IMR-90 (cell line): ENCODE measurements at regions not wholly inside any gene's neighbourhood (a gene's known extent, or its start where the extent isn't known, plus 50 kb on each side); places are given as distances from the start of the nearest gene placed in this dataset.

Source experiments
- ATAC-seq: fragments of 200-7000 bp; cut with Tn5 transposase; 2 replicates; pipeline ENCODE4 v1.9.1; 2020; ENCODE audit warnings: low read depth, mild to moderate bottlenecking, moderate library complexity
- BruUV-seq: library from RNA; stranded (reverse); fragments of 400-500 nt; replicated peaks from 2 replicates; lab custom pipeline; 2021; lab: Mats Ljungman, UMichigan
- CTCF ChIA-PET: fragments of 300-600 bp; formaldehyde crosslinking; extraction: SDS; loops from one replicate; lab custom pipeline; 2021; ENCODE audit warnings: antibody characterized with exemption; lab: Yijun Ruan, JAX
- POLR2A ChIA-PET: fragments of 300-600 bp; sonication (Branson Sonifier 250); formaldehyde crosslinking; loops from one replicate; lab custom pipeline; 2022; ENCODE audit warnings: antibody characterized with exemption; ENCODE audit not compliant: unreplicated experiment; lab: Charles Lee
- DNase-seq: peaks from one replicate; pipeline ENCODE4 v3.0.0; 2013
- H2AFZ ChIP-seq: replicated peaks from 2 replicates; pipeline ENCODE3; 2013; ENCODE audit warnings: low read length, mild to moderate bottlenecking; ENCODE audit not compliant: poor library complexity
- H2AK5ac ChIP-seq: 2 replicates; pipeline ENCODE4 v1.6.1; 2013; ENCODE audit warnings: low read depth, low read length, inconsistent platforms
- H2AK9ac ChIP-seq: replicated peaks from 2 replicates; pipeline ENCODE3; 2013; ENCODE audit warnings: mild to moderate bottlenecking, low read depth, low read length, moderate library complexity; ENCODE audit not compliant: poor library complexity
- H2BK120ac ChIP-seq: 2 replicates; pipeline ENCODE4 v1.6.1; 2013; ENCODE audit warnings: low read depth, low read length, inconsistent platforms
- H2BK15ac ChIP-seq: 3 replicates; pipeline ENCODE4 v1.6.1; 2013; ENCODE audit warnings: low read depth, low read length, inconsistent platforms
- H2BK20ac ChIP-seq: 2 replicates; pipeline ENCODE4 v1.6.1; 2013; ENCODE audit warnings: low read depth, mild to moderate bottlenecking, inconsistent platforms, low read length, moderate library complexity
- H2BK5ac ChIP-seq: 2 replicates; pipeline ENCODE4 v1.6.1; 2013; ENCODE audit warnings: mild to moderate bottlenecking, low read depth, low read length, inconsistent platforms; ENCODE audit not compliant: poor library complexity, severe bottlenecking
- H3K14ac ChIP-seq: replicated peaks from 2 replicates; pipeline ENCODE4 v1.6.1; 2013; ENCODE audit warnings: low read depth, low read length, inconsistent platforms
- H3K18ac ChIP-seq: 2 replicates; pipeline ENCODE4 v1.6.1; 2013; ENCODE audit warnings: low read depth, low read length, control low read depth
- H3K23ac ChIP-seq: 2 replicates; pipeline ENCODE4 v1.6.1; 2013; ENCODE audit warnings: low read depth, low read length, inconsistent platforms
- H3K27ac ChIP-seq: 2 replicates; pipeline ENCODE4 v1.5.1; 2013; ENCODE audit warnings: mild to moderate bottlenecking, control low read depth, low read length; ENCODE audit not compliant: insufficient read depth
- H3K27me3 ChIP-seq: 2 replicates; pipeline ENCODE4 v1.6.1; 2013; ENCODE audit warnings: low read length; ENCODE audit not compliant: control insufficient read depth, insufficient read depth
- H3K36me3 ChIP-seq: 2 replicates; pipeline ENCODE4 v1.6.1; 2013; ENCODE audit warnings: low read length, mixed read lengths; ENCODE audit not compliant: control insufficient read depth, insufficient read depth
- H3K4ac ChIP-seq: 2 replicates; pipeline ENCODE4 v1.6.1; 2013; ENCODE audit warnings: low read depth, low read length, inconsistent platforms
- H3K4me1 ChIP-seq: 2 replicates; pipeline ENCODE4 v1.6.1; 2013; ENCODE audit warnings: low read length, mixed read lengths; ENCODE audit not compliant: control insufficient read depth, insufficient read depth
- H3K4me2 ChIP-seq: 2 replicates; pipeline ENCODE4 v1.6.1; 2013; ENCODE audit warnings: low read depth, mild to moderate bottlenecking, control low read depth, low read length, moderate library complexity
- H3K4me3 ChIP-seq: 2 replicates; pipeline ENCODE4 v1.5.1; 2013; ENCODE audit warnings: low read depth, mild to moderate bottlenecking, control low read depth, low read length, moderate library complexity; ENCODE audit not compliant: insufficient read depth
- H3K56ac ChIP-seq: 2 replicates; pipeline ENCODE4 v1.6.1; 2013; ENCODE audit warnings: low read length, inconsistent platforms; ENCODE audit not compliant: insufficient read depth; ENCODE audit errors: extremely low read depth
- H3K79me1 ChIP-seq, 2 experiments: 2 replicates each; pipeline ENCODE4 v1.6.1; 2013; ENCODE audit warnings: low read length in 2 of 2, inconsistent platforms in 1 of 2, low read depth in 1 of 2
- H3K9ac ChIP-seq: 2 replicates; pipeline ENCODE4 v1.6.1; 2013; ENCODE audit warnings: low read depth, low read length, control low read depth
- H3K9me1 ChIP-seq: 2 replicates; pipeline ENCODE4 v1.6.1; 2013; ENCODE audit warnings: low read length, inconsistent platforms; ENCODE audit not compliant: insufficient read depth
- H3K9me3 ChIP-seq: 2 replicates; pipeline ENCODE4 v1.6.1; 2013; ENCODE audit warnings: low read length; ENCODE audit not compliant: control insufficient read depth, insufficient read depth
- H4K20me1 ChIP-seq: 2 replicates; pipeline ENCODE4 v1.6.1; 2013; ENCODE audit warnings: low read length, inconsistent platforms; ENCODE audit not compliant: insufficient read depth
- H4K5ac ChIP-seq: 2 replicates; pipeline ENCODE4 v1.6.1; 2013; ENCODE audit warnings: mild to moderate bottlenecking, low read depth, low read length, control low read depth
- H4K8ac ChIP-seq, 2 experiments: 2 replicates each; pipeline ENCODE4 v1.6.1; 2013; ENCODE audit warnings: low read depth in 2 of 2, low read length in 2 of 2, control low read depth in 1 of 2, inconsistent platforms in 1 of 2
- H4K91ac ChIP-seq: 2 replicates; pipeline ENCODE4 v1.6.1; 2013; ENCODE audit warnings: low read depth, low read length, inconsistent platforms; ENCODE audit not compliant: insufficient read depth
- CEBPB ChIP-seq: IDR thresholded peaks from 2 replicates; pipeline ENCODE4 v1.6.1; 2012; ENCODE audit warnings: low read depth, low read length, improper control_type of control experiment
- ELK1 ChIP-seq: fragments of 150-350 bp; IDR thresholded peaks from 2 replicates; pipeline ENCODE4 v1.6.1; 2016; ENCODE audit warnings: low read depth, mild to moderate bottlenecking, low read length, moderate library complexity, borderline replicate concordance
- MAFK ChIP-seq: IDR thresholded peaks from 2 replicates; pipeline ENCODE4 v1.6.1; 2012; ENCODE audit warnings: low read depth, low read length, improper control_type of control experiment
- NFE2L2 ChIP-seq: fragments of 150-350 bp; IDR thresholded peaks from 2 replicates; pipeline ENCODE4 v1.6.1; 2016; ENCODE audit warnings: low read depth, mild to moderate bottlenecking, low read length
- POLR2A ChIP-seq: IDR thresholded peaks from 2 replicates; pipeline ENCODE4 v1.6.1; 2012; ENCODE audit warnings: mild to moderate bottlenecking, low read depth, low read length
- RCOR1 ChIP-seq: IDR thresholded peaks from 2 replicates; pipeline ENCODE4 v1.6.1; 2012; ENCODE audit warnings: mild to moderate bottlenecking, low read length, improper control_type of control experiment; ENCODE audit not compliant: insufficient replicate concordance
- USF2 ChIP-seq: fragments of 150-350 bp; IDR thresholded peaks from 2 replicates; pipeline ENCODE4 v1.6.1; 2017; ENCODE audit warnings: mild to moderate bottlenecking, antibody characterized with exemption, low read length, low read depth
- WGBS, 2 experiments: methylation state at CpG; one replicate each; pipeline versions ENCODE4 v1.1.5 to v1.1.7; 2013; ENCODE audit warnings: missing lambda C conversion rate in 2 of 2; ENCODE audit not compliant: insufficient read length in 1 of 2; ENCODE audit errors: extremely low coverage in 2 of 2; 5-methylcytosine and 5-hydroxymethylcytosine counted together
- dilution Hi-C: fragments of 300-500 bp; cut with HindIII; formaldehyde crosslinking; loops from one replicate; pipeline ENCODE4 v1.14.3; 2018; ENCODE audit warnings: low sequenced_read_pairs; ENCODE audit not compliant: unreplicated experiment
- in situ Hi-C: fragments of 300-500 bp; cut with MboI; formaldehyde crosslinking; loops from 3 replicates; pipeline ENCODE4 v1.14.3; 2019; ENCODE audit warnings: low sequenced_read_pairs, inconsistent platforms, mixed read lengths
- intact Hi-C: fragments of 100-400 bp; cut with micrococcal nuclease; formaldehyde crosslinking; loops from 2 replicates; pipeline ENCODE4 v1.10.0; 2022

- ChIA-PET CTCF (no interaction called here), POLR2A (no interaction called here)
- Histone ChIP-seq H3K9me1 (no peaks in the 10 kb centered on the region), H2BK20ac (no peak overlapping the region), H3K4ac (no peak overlapping the region), H2BK120ac (no peak overlapping the region), H4K8ac (no peak overlapping the region), H2BK5ac (no peak overlapping the region), H2AK9ac (no peak overlapping the region), H3K4me3 (no peak overlapping the region), H3K4me1 (no peaks in the 10 kb centered on the region), H3K14ac (no peak overlapping the region), H3K9me3 (no peaks in the 10 kb centered on the region), H4K91ac (no peak overlapping the region), H4K5ac (no peak overlapping the region), H3K27me3 (no peaks in the 10 kb centered on the region), H3K4me2 (no peak overlapping the region), H4K20me1 (no peaks in the 10 kb centered on the region), H3K27ac (no peak overlapping the region), H3K36me3 (no peaks in the 10 kb centered on the region), H3K23ac (no peak overlapping the region), H3K56ac (no peak overlapping the region), H2AK5ac (no peak overlapping the region), H3K79me1 (no peaks in the 10 kb centered on the region), H3K9ac (no peak overlapping the region), H2BK15ac (no peak overlapping the region), H3K18ac (no peak overlapping the region), H2AFZ (no peak overlapping the region)
- intact Hi-C loops (no loop called here), dilution Hi-C loops (no loop called here), in situ Hi-C loops (no loop called here)
- BruUV-seq, result no TSS peak
- TF ChIP-seq USF2, result no peak
- TF ChIP-seq POLR2A, result no peak
- no peak for TF ChIP-seq NFE2L2
- no peak for TF ChIP-seq CEBPB
- no peak for TF ChIP-seq ELK1
- no peak for TF ChIP-seq MAFK
- TF ChIP-seq RCOR1, result no peak
- WGBS, 2 experiments, result no CpG with 5 or more reads among the region's 1 CpG
- DNase-seq, result no peak
- no peak for ATAC-seq
Observed at GRCh38 chr1:57724535-57724934, 300.7 kb upstream of the DAB1 start.
